HPDE6-E6E7 (cell line): ENCODE measurements at regions not wholly inside any gene's neighbourhood (a gene's known extent, or its start where the extent isn't known, plus 50 kb on each side); places are given as distances from the start of the nearest gene placed in this dataset.

Experiments
- DNase-seq: peaks from one replicate; pipeline ENCODE4 v3.0.0; 2011; ENCODE audit warnings: missing footprints; ENCODE audit errors: extremely low spot score

DNA sequence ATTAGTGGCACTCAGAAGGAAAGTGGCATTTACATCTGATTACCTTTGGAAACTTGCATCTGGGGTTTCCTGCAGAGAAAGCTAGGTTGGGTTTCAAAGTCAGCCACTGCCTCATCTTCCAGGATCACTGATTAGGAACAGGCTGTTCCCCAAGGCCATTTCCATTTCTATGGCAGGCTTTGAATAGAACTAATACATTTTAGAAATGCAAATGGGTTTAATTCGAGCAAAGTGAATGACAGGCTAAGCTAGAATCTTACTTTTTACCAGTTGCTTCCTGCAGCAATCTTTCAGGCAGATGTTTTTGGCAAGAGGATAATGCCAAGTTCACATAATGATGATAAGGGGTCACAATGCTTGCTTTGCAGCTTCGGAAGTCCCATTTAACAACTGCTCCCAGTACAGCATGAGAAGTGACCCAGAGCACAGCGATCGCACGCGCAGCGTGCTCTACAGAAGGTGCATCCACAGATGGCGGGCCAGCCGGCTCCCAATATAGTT lies 336.7 kb downstream of the LPIN1 start:
- DNase-seq: no peak

DNA sequence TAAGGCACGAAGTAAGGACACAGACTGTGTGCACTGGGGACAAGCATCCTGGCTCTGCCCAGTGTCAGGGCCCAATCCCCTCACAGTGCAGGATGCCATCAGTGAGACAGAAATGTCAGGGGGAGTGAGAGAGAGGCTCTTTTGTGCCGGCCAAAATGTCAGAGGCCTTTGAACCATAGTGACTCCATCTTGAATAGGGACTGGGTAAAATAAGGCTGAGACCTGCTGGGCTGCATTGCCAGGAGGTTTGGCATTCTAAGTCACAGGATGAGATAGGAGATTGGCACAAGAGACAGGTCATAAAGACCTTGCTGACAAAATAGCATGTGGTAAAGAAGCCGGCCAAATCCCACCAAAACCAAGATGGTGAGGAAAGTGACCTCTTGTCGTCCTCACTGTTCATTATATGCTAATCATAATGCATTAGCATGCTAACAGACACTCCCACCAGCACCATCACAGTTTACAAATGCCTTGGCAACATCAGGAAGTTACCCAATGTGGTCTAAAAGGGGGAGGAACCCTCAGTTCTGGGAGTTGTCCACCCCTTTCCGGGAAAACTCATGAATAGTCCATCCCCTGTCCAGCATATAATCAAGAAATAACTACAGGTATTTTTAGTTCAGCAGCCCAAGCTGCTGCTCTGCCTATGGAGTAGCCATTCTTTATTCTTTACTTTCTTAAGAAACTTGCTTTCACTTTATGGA lies 337.4 kb downstream of the LPIN1 start:
- no peak for DNase-seq

DNA sequence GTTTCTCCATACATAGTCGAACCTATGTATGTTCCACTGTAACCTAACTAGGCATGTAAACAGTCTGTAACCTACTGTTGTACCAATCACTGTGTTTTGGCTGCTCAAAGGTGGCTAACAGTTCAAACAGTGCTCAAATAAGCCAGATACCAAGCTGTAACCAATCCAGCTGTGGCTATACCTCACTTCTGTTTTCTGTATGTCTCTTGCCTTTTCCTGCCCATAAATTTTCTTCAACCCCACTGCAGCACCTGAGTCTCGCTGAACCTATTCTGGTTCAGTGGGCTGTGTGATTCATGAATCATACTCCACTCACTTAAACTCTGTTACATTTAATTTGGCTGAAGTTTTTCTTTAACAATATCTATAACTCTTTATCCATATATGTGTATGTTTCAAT lies 340.7 kb downstream of the LPIN1 start:
- DNase-seq: no peak

DNA sequence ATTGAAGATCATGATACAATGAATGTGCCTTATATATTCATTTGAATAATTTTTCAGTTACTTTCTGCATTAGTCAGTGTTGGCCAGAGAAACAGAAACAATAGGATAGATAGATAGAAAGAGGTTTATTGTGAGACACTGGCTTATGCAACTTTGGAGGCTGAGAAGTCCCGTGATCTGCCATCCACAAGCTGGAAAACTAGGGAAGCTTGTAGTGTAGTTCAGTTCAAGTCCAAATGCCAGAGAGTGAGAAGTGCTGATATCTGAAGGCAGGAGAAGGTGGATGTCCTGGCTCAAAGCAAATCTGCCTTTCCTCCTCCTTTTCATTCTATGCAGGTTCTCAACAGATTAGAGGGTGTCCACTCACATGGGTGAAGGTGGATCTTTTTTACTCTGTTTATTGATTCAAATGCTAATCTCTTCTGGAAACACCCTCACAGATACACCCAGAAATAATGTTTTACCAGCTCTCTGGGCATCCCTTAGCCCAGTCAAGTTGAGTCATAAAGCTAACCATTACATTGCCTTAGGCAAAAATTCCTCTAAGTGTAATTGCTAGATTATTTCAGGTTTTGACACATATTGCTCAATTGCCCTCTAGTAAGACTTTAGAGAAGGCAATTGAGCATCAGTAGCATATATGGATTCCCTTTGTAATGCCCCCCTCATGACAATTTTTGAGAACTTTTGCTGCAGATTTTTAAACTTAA lies 341.4 kb downstream of the LPIN1 start:
- DNase-seq: peak; percentile 26

- no peak for DNase-seq
Observed at GRCh38 chr2:12089001-12089400, 342.6 kb downstream of the LPIN1 start.

DNA sequence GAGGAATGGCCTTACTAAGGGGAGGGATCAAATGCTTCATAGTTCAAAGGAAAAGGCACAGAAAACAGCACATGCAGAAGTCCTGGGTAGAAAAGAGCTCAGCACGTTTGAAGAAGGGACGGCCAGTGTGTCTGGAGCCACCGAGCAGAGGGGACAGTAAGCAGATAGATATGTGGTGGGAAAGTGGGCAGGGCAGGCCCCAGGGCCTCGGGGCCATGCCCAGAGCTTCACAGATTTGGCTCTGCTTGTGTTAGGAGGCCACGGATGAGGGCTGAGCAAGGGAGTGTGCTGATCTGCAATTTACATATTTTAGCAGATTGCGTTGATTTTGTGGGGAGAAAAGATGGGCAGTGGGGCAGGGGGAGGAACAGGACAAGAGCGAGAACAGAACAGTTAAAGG lies 343.1 kb downstream of the LPIN1 start:
- DNase-seq: no peak

DNA sequence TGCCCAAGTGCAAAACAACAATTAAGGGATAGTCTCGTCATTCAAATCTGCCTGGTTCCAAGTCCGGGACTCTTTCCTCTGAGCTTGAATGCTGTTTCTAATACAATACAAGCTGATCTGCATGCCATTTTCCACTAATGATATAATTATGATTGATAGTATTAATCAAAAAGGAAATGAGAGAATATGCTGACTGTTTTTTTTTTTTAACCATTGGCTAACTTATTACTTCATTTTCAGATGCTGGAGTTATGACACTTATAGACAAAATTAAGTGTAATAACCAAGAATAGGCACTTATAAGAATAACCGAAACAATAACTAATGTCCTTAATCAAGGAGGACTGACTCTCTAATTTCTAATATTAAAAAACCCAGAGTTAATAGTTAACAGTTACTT lies 343.6 kb downstream of the LPIN1 start:
- no peak for DNase-seq

DNA sequence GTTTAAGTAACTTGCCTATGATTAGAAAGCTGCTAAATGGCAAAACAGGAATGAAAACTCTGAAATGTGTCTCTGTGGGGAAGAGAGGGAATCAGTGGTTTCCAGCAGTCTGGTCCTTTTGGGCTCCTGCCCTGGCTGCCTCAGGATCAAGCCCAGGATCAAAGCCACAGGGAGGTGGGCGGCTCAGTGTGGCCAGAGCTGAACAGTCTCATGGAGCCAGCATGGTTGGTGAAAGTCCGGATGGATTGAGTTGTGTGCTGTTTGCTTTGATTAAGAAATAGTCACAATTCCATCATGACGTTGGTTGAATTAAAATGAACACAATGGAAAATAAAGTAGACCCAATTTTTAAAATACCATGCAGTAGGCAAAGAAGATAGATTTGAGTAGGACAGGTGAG lies 344.2 kb downstream of the LPIN1 start:
- no peak for DNase-seq

GRCh38 chr2:12091201-12091806 lies 344.9 kb downstream of the LPIN1 start:
- DNase-seq: no peak

DNA sequence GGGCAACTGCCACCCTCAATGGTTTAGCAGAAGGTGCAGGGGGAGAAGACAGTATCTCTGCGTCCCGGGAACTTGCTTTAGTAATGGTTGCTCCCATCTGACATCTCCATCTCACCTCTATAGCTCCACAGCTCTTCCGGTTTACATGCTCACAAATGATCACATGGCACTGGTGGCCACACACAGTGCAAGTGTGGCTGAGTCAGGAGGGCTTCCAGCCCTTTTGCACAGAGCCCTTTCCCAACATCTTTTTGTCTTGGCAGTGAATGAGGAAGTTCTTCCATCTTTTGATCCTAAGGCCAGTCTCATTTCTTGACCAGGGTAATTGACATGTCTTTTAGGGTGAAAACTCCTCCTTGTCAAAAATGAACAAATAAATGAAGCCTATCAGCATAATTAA lies 347.7 kb downstream of the LPIN1 start:
- no peak for DNase-seq

DNA sequence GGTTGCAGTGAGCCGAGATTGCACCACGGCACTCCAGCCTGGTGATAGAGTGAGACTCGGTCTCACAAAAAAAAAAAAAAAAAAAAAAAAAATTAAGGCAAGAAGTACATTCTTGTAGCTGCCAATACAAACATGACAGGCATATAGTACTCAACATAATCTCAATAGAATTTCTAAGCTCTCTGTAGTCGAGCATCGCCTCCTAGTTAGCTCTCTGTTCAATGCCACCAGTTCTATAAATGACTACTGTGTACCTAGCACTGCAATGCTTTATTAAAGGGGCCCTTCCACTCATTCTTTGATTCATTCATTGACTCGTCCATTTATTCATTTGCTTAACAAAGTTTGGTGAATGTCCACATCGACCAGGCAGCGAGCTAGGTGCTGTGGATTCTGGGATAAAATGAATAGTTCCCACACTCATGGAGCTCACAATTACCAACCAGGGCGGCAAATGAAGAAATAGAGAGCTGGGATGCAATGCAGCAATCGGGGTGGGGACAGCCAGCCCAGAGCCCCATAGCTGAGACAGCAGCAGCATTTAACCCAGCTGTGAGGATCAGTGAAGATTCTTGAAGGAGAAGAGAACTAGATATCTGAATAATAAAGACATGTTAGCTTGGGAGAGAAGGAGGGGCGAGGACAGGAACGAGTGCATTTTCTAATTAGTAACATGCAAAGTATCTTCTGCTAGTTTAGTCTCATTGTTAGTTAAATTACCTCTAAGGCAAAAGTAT lies 349.8 kb downstream of the LPIN1 start:
- no peak for DNase-seq

DNA sequence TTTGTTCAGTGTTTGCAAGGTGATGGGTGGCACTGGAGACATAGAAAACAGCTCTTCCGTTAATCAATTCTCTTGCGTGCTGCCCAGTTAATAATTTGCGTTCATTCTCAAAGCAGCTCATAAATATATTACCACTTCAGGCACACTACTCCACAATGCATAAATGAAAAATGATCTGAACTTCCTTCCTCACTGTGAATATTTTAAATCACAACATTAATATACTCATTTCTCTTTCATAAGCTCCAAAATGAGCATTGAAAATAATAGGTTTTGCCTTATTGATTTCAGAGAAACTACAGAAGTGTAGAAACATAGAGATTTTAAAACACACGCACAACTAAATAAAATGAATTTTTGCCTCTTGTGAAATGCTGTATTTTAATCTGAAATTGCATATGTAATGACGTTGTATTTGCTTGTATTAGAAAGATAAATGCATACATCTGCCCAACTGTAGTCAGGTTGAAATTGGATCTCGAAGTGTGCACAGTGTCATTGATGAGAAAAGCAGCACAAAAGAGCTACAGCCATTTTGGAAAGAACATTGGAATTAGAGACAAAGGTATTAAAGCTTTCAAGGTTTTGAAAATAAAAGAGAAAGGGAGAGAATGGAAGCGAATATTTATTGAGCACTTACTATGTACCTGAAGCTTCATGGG lies 350.5 kb downstream of the LPIN1 start:
- no peak for DNase-seq

- no peak for DNase-seq
Observed at GRCh38 chr2:12097859-12098258, 351.4 kb downstream of the LPIN1 start.

GRCh38 chr2:12099374-12099773 lies 352.9 kb downstream of the LPIN1 start:
- DNase-seq: no peak

- DNase-seq: no peak
Observed at GRCh38 chr2:12102679-12103078, 356.2 kb downstream of the LPIN1 start.

GRCh38 chr2:12105180-12105579 lies 358.7 kb downstream of the LPIN1 start:
- DNase-seq: no peak

- DNase-seq: peak; percentile 86
Observed at GRCh38 chr2:12106440-12107080, 360.1 kb downstream of the LPIN1 start.

- no peak for DNase-seq
Observed at GRCh38 chr2:12107321-12107720, 360.9 kb downstream of the LPIN1 start.

DNA sequence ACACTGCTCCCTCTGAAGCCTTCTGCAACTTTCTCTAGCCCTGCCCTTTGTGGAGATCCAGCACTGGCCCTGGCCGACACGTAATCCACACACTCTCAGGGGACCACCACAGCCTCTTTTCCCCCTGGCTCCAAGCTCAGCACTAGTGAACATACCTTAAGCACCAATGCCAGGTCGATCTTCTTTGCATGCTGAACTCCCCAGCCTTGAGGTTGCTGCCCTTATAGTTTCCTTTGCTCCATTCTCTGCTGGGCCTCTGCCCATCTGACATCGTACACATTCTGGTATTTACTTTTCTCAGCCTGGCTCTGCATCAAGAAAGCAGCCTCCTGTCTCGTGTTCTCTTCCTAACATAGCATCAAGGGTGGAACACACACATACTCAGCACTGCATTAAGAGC lies 361.5 kb downstream of the LPIN1 start:
- no peak for DNase-seq

- DNase-seq: no peak
Observed at GRCh38 chr2:12109363-12110017, 363.1 kb downstream of the LPIN1 start.

DNA sequence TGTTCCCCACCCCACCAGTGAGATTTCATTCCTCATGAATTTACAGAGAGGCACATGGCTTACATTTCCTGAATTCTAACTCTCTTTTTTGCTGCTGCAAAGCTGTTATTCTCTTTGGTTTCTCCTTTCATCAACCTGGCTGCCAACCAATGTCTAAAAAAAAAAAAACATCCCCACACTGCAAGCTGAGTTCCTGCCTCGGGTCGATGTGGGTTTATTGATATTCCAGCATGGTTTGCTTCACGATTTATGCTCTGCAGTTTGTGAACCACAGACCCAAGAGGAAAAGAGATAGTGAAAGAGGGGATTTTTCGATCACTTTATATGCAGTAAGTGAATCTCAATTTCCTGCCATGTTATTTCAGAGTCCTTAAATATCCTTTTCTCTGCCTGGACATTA lies 363.6 kb downstream of the LPIN1 start:
- DNase-seq: no peak
